Type B pancreatic cell (in vitro differentiated cells): ENCODE measurements at regions not wholly inside any gene's neighbourhood (a gene's known extent, or its start where the extent isn't known, plus 50 kb on each side); places are given as distances from the start of the nearest gene placed in this dataset.

Experiments used
- DNase-seq: peaks from one replicate; pipeline ENCODE4 v3.0.0; 2021; ENCODE audit warnings: mixed read lengths; ENCODE audit not compliant: unreplicated experiment; ENCODE audit errors: extremely low spot score
- H3K27ac Mint-ChIP-seq: 2 replicates; pipeline ENCODE4 v1.8.0; 2021; ENCODE audit warnings: mild to moderate bottlenecking, mixed read lengths
- H3K27me3 Mint-ChIP-seq: 2 replicates; pipeline ENCODE4 v1.8.0; 2021; ENCODE audit warnings: mixed read lengths
- H3K36me3 Mint-ChIP-seq: 2 replicates; pipeline ENCODE4 v1.8.0; 2021; ENCODE audit warnings: mixed read lengths
- H3K4me1 Mint-ChIP-seq: one replicate; pipeline ENCODE4 v1.8.0; 2021; ENCODE audit warnings: mixed read lengths; ENCODE audit not compliant: unreplicated experiment
- H3K4me3 Mint-ChIP-seq: 2 replicates; pipeline ENCODE4 v1.8.0; 2021; ENCODE audit warnings: mild to moderate bottlenecking, mixed read lengths
- H3K9me3 Mint-ChIP-seq: 2 replicates; pipeline ENCODE4 v1.8.0; 2021; ENCODE audit warnings: mixed read lengths
- TF ChIP-seq, protein P1 (sequence below): fragments of 200-600 bp; sonication (generic); conservative IDR thresholded peaks from 2 replicates; pipeline ENCODE4 v1.5.0; 2021; ENCODE audit warnings: antibody characterized with exemption, mild to moderate bottlenecking

- TF ChIP-seq, protein P1, sequence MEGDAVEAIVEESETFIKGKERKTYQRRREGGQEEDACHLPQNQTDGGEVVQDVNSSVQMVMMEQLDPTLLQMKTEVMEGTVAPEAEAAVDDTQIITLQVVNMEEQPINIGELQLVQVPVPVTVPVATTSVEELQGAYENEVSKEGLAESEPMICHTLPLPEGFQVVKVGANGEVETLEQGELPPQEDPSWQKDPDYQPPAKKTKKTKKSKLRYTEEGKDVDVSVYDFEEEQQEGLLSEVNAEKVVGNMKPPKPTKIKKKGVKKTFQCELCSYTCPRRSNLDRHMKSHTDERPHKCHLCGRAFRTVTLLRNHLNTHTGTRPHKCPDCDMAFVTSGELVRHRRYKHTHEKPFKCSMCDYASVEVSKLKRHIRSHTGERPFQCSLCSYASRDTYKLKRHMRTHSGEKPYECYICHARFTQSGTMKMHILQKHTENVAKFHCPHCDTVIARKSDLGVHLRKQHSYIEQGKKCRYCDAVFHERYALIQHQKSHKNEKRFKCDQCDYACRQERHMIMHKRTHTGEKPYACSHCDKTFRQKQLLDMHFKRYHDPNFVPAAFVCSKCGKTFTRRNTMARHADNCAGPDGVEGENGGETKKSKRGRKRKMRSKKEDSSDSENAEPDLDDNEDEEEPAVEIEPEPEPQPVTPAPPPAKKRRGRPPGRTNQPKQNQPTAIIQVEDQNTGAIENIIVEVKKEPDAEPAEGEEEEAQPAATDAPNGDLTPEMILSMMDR, result no peak
- Mint-ChIP-seq H3K36me3 (no peaks in the 10 kb centered on the region), H3K4me1 (peaks cover 12% of the 10 kb centered on the region), H3K4me3 (no peak overlapping the region), H3K27ac (no peak overlapping the region), H3K9me3 (no peaks in the 10 kb centered on the region), H3K27me3 (peaks cover 7% of the 10 kb centered on the region)
- DNase-seq, result no peak
Measured at GRCh38 chr11:130710497-130711012, 205.7 kb downstream of the SNX19 start.

- H3K36me3 Mint-ChIP-seq, result no peaks in the 10 kb centered on the region
- no peak for DNase-seq
- H3K27me3 Mint-ChIP-seq, result peaks cover 4% of the 10 kb centered on the region
- peaks cover 12% of the 10 kb centered on the region for H3K4me1 Mint-ChIP-seq
- TF ChIP-seq, protein P1, result no peak
- H3K4me3 Mint-ChIP-seq, result no peak overlapping the region
- no peak overlapping the region for H3K27ac Mint-ChIP-seq
- no peaks in the 10 kb centered on the region for H3K9me3 Mint-ChIP-seq
Measured at GRCh38 chr11:130711193-130711592, 205.1 kb downstream of the SNX19 start.

DNA sequence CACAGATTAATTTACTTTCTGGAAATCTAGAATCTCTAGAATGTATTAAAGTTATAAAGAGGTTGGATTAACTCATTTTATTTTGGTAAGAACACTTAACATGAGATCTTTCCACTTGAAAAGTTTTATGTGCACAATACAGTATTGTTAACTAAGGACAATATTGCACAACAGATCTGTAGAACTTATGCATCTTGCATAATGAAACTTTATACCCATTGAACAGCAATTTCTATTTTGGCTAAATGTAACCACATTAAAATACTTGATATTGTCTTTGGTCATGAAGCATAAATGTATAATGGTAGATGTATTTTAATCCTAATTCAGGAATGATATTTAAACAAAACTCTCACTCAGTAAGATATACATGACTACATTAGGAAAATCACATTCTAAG is 203.8 kb downstream of the SNX19 start:
- H3K4me1 Mint-ChIP-seq, result peaks cover 12% of the 10 kb centered on the region
- H3K36me3 Mint-ChIP-seq, result no peaks in the 10 kb centered on the region
- no peak overlapping the region for H3K4me3 Mint-ChIP-seq
- no peaks in the 10 kb centered on the region for H3K9me3 Mint-ChIP-seq
- TF ChIP-seq, protein P1, result no peak
- H3K27me3 Mint-ChIP-seq, result peaks cover 8% of the 10 kb centered on the region
- no peak overlapping the region for H3K27ac Mint-ChIP-seq
- no peak for DNase-seq

- TF ChIP-seq, protein P1, result no peak
- Mint-ChIP-seq H3K9me3 (no peaks in the 10 kb centered on the region), H3K27me3 (peaks cover 12% of the 10 kb centered on the region), H3K27ac (no peak overlapping the region), H3K4me3 (no peak overlapping the region), H3K36me3 (no peaks in the 10 kb centered on the region), H3K4me1 (peaks cover 21% of the 10 kb centered on the region)
- no peak for DNase-seq
Measured at GRCh38 chr11:130715085-130715876, 201.0 kb downstream of the SNX19 start.

DNA sequence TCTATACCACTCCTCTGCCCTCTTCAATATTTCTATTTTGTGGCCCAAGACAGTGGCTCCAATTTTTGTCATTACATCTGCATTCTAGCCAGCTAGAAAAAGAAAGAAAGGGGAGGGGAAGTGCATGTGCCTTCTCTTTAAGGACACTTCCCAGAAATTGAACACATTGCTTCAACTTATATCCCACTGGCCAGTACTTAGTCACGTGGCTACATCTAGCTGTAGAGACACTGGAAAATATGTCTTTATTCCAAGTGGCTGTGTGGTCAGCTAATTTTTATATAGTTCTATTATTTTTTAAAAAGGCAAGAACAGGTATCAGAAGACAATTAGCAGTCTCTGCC is 200.4 kb downstream of the SNX19 start:
- Mint-ChIP-seq H3K4me1 (peaks cover 23% of the 10 kb centered on the region), H3K27me3 (peaks cover 12% of the 10 kb centered on the region), H3K27ac (no peak overlapping the region), H3K36me3 (no peaks in the 10 kb centered on the region), H3K9me3 (no peaks in the 10 kb centered on the region), H3K4me3 (no peak overlapping the region)
- no peak for DNase-seq
- TF ChIP-seq, protein P1, result no peak
